OCI-LY3 (cell line): ENCODE measurements at regions not wholly inside any gene's neighbourhood (a gene's known extent, or its start where the extent isn't known, plus 50 kb on each side); places are given as distances from the start of the nearest gene placed in this dataset.

Experiments
- CTCF ChIP-seq: fragments of 200-600, 300-600 bp; sonication (generic); IDR thresholded peaks from 2 replicates; pipeline ENCODE4 v1.5.1; 2014; ENCODE audit warnings: antibody characterized with exemption, low read length, low read depth
- EZH2phosphoT487 ChIP-seq: fragments of 200-600 bp; shearing (Covaris generic); IDR thresholded peaks from 2 replicates; pipeline ENCODE4 v1.6.1; 2018; ENCODE audit warnings: antibody characterized with exemption, mixed run types, low read depth

GRCh38 chrX:115913575-115913974, 257.0 kb upstream of the AGTR2 start:
- TF ChIP-seq EZH2phosphoT487 (no peak), CTCF (no peak)
